Endothelial cell of umbilical vein (primary cell): ENCODE measurements at regions not wholly inside any gene's neighbourhood (a gene's known extent, or its start where the extent isn't known, plus 50 kb on each side); places are given as distances from the start of the nearest gene placed in this dataset.

Source experiments
- BruUV-seq: library from RNA; stranded (reverse); fragments of 400-500 nt; replicated peaks from 2 replicates; lab custom pipeline; 2021; lab: Mats Ljungman, UMichigan
- CTCF ChIA-PET: fragments of 300-600, 350-600 bp; sonication (Branson Sonifier 250); formaldehyde crosslinking; loops from one replicate; lab custom pipeline; 2021; ENCODE audit warnings: antibody characterized with exemption, inconsistent platforms; lab: Charles Lee
- POLR2A ChIA-PET: fragments of 300-600, 350-600 bp; sonication (Branson Sonifier 250); formaldehyde crosslinking; loops from one replicate; lab custom pipeline; 2021; ENCODE audit warnings: antibody characterized with exemption, inconsistent platforms; lab: Charles Lee
- DNase-seq: peaks from one replicate; pipeline ENCODE4 v3.0.0-alpha.2; 2011; ENCODE audit warnings: low read depth, low spot score
- FAIRE-seq: peaks from 2 replicates; lab custom pipeline; 2011; peaks lifted over from hg19 to GRCh38; lab: Jason Lieb, UNC
- H2AFZ ChIP-seq: 2 replicates; pipeline ENCODE4 v1.6.0; 2012; ENCODE audit warnings: low read depth, low read length, control low read depth, inconsistent platforms
- H3K27ac ChIP-seq: 2 replicates; pipeline ENCODE4 v1.5.1; 2011; ENCODE audit warnings: low read depth, mild to moderate bottlenecking, control low read depth, low read length, moderate library complexity; ENCODE audit not compliant: insufficient read depth
- H3K27me3 ChIP-seq, 2 experiments: 2 replicates each; pipeline versions ENCODE4 v1.6.0 to v1.6.1; 2011; ENCODE audit warnings: low read length in 2 of 2, mixed read lengths in 1 of 2; ENCODE audit not compliant: control insufficient read depth in 2 of 2, insufficient read depth in 2 of 2
- H3K36me3 ChIP-seq, 2 experiments: 2 replicates in 1 of 2; 3 replicates in 1 of 2; pipeline ENCODE4 v1.5.1; 2011; ENCODE audit warnings: low read length in 2 of 2, mild to moderate bottlenecking in 1 of 2, moderate library complexity in 1 of 2; ENCODE audit not compliant: control insufficient read depth in 2 of 2, insufficient read depth in 2 of 2; ENCODE audit errors: extremely low read depth in 1 of 2
- H3K4me1 ChIP-seq: 3 replicates; pipeline ENCODE4 v1.5.1; 2011; ENCODE audit warnings: mild to moderate bottlenecking, low read length; ENCODE audit not compliant: control insufficient read depth, insufficient read depth; ENCODE audit errors: extremely low read depth
- H3K4me2 ChIP-seq: 2 replicates; pipeline ENCODE4 v1.6.1; 2011; ENCODE audit warnings: low read length, control low read depth, mixed read lengths; ENCODE audit not compliant: insufficient read depth
- H3K4me3 ChIP-seq, 3 experiments: fragments of 200-600 bp in 1 of 3; sonication (generic), shearing (Covaris generic) in 1 of 3; replicated peaks in 1 of 3; 2 replicates each; pipeline ENCODE4 v1.5.1; 2011 to 2016; ENCODE audit warnings: control low read depth in 3 of 3, low read length in 3 of 3, mild to moderate bottlenecking in 2 of 3, inconsistent platforms in 1 of 3, low read depth in 1 of 3, moderate library complexity in 1 of 3; ENCODE audit not compliant: insufficient read depth in 1 of 3
- H3K79me2 ChIP-seq: 2 replicates; pipeline ENCODE4 v1.6.0; 2012; ENCODE audit warnings: low read length, inconsistent platforms; ENCODE audit not compliant: control insufficient read depth, insufficient read depth
- H3K9ac ChIP-seq: replicated peaks from 2 replicates; pipeline ENCODE3; 2011; ENCODE audit warnings: low read length, control low read depth; ENCODE audit not compliant: insufficient read depth; ENCODE audit errors: extremely low read depth
- H3K9me1 ChIP-seq: replicated peaks from 3 replicates; pipeline ENCODE4 v1.6.0; 2011; ENCODE audit warnings: mild to moderate bottlenecking, low read length; ENCODE audit not compliant: control insufficient read depth, insufficient read depth; ENCODE audit errors: extremely low read depth
- H3K9me3 ChIP-seq: replicated peaks from 2 replicates; pipeline ENCODE4 v1.5.1; 2012; ENCODE audit warnings: low read length, inconsistent platforms; ENCODE audit not compliant: control insufficient read depth, insufficient read depth
- H4K20me1 ChIP-seq: replicated peaks from 2 replicates; pipeline ENCODE3; 2011; ENCODE audit warnings: mild to moderate bottlenecking, low read length; ENCODE audit not compliant: control insufficient read depth, insufficient read depth; ENCODE audit errors: extremely low read depth
- CTCF ChIP-seq, 2 donors: IDR thresholded peaks; 1 replicate in 1 of 2; 2 replicates in 1 of 2; pipeline ENCODE4 v1.5.1; 2011; ENCODE audit warnings: low read length in 2 of 2, mild to moderate bottlenecking in 2 of 2, moderate library complexity in 2 of 2, control low read depth in 1 of 2, inconsistent platforms in 1 of 2, low read depth in 1 of 2; ENCODE audit not compliant: insufficient read depth in 1 of 2; ENCODE audit errors: extremely low read depth in 1 of 2
- EZH2 ChIP-seq: IDR thresholded peaks from 2 replicates; pipeline ENCODE4 v1.6.1; 2012; ENCODE audit warnings: borderline replicate concordance, low read depth, mild to moderate bottlenecking, moderate library complexity, low read length, inconsistent platforms; ENCODE audit not compliant: severe bottlenecking
- FOS ChIP-seq: IDR thresholded peaks from 2 replicates; pipeline ENCODE4 v1.6.1; 2011; ENCODE audit warnings: mild to moderate bottlenecking, low read length, moderate library complexity, borderline replicate concordance; ENCODE audit not compliant: insufficient read depth
- GATA2 ChIP-seq: IDR thresholded peaks from 2 replicates; pipeline ENCODE4 v1.7.0; 2011; ENCODE audit warnings: low read depth, mild to moderate bottlenecking, moderate library complexity, mixed read lengths, low read length; ENCODE audit not compliant: insufficient read length, insufficient read depth
- JUN ChIP-seq: IDR thresholded peaks from 2 replicates; pipeline ENCODE4 v1.6.1; 2011; ENCODE audit warnings: borderline replicate concordance, low read depth; ENCODE audit not compliant: insufficient read length, insufficient read depth
- MAX ChIP-seq: IDR thresholded peaks from 2 replicates; pipeline ENCODE4 v1.6.1; 2011; ENCODE audit not compliant: insufficient read depth, insufficient read length
- MYC ChIP-seq: IDR thresholded peaks from one replicate; pipeline ENCODE4 v1.6.1; 2011; ENCODE audit warnings: mild to moderate bottlenecking, low read depth, low read length
- POLR2A ChIP-seq: IDR thresholded peaks from 2 replicates; pipeline ENCODE4 v1.6.1; 2012; ENCODE audit warnings: low read depth, mild to moderate bottlenecking, control low read depth, low read length
- POLR2AphosphoS5 ChIP-seq: IDR thresholded peaks from 2 replicates; pipeline ENCODE4 v1.6.1; 2012; ENCODE audit warnings: low read depth, mild to moderate bottlenecking, control low read depth, low read length, moderate library complexity; ENCODE audit not compliant: insufficient read depth
- dilution Hi-C: fragments of 300-500 bp; cut with MboI; formaldehyde crosslinking; loops from one replicate; pipeline ENCODE4 v1.15.0; 2019; ENCODE audit warnings: low sequenced_read_pairs; ENCODE audit not compliant: extremely low pct_ligation_motif_present
- intact Hi-C: fragments of 100-400 bp; cut with micrococcal nuclease; formaldehyde crosslinking; loops from one replicate; pipeline ENCODE4 v1.10.0; 2022

- Histone ChIP-seq H3K79me2 (no peaks in the 10 kb centered on the region), H3K9ac (no peak overlapping the region), H3K9me1 (no peaks in the 10 kb centered on the region), H3K4me2 (no peak overlapping the region), H4K20me1 (no peaks in the 10 kb centered on the region), H3K4me1 (no peaks in the 10 kb centered on the region), H2AFZ (no peak overlapping the region), H3K36me3 (no peaks in the 10 kb centered on the region), H3K4me3 (no peak overlapping the region), H3K27me3 (no peaks in the 10 kb centered on the region), H3K9me3 (no peaks in the 10 kb centered on the region), H3K27ac (no peak overlapping the region)
- dilution Hi-C loops (no loop called here), intact Hi-C loops (no loop called here)
- no peak for TF ChIP-seq POLR2AphosphoS5
- no peak for TF ChIP-seq FOS
- TF ChIP-seq MYC, result no peak
- TF ChIP-seq EZH2, result no peak
- TF ChIP-seq POLR2A, result no peak
- TF ChIP-seq CTCF (IDR thresholded peaks at IDR 0.05; ENCODE audit: extremely low read depth in 1 of 2, insufficient read depth in 1 of 2, low read depth in 1 of 2, low read length in 2 of 2), result no peak
- no peak for TF ChIP-seq GATA2
- no peak for TF ChIP-seq JUN
- TF ChIP-seq MAX, result no peak
- no TSS peak for BruUV-seq
- no peak for FAIRE-seq
- DNase-seq, result no peak
- ChIA-PET CTCF (no interaction called here), POLR2A (no interaction called here)
Measured at GRCh38 chr13:89465366-89465765, 1794.2 kb downstream of the SLITRK5 start.
